GM12875 (cell line): ENCODE measurements at regions not wholly inside any gene's neighbourhood (a gene's known extent, or its start where the extent isn't known, plus 50 kb on each side); places are given as distances from the start of the nearest gene placed in this dataset.

Source experiments
- H3K4me3 ChIP-seq: one replicate; pipeline ENCODE4 v1.5.1; 2011; ENCODE audit warnings: low read depth, low read length, control low read depth
- TF ChIP-seq, protein P1 (sequence below): IDR thresholded peaks from 2 replicates; pipeline ENCODE4 v1.5.1; 2011; ENCODE audit warnings: low read depth, mild to moderate bottlenecking, control low read depth, inconsistent platforms, low read length, moderate library complexity, borderline replicate concordance; ENCODE audit not compliant: insufficient read depth

DNA sequence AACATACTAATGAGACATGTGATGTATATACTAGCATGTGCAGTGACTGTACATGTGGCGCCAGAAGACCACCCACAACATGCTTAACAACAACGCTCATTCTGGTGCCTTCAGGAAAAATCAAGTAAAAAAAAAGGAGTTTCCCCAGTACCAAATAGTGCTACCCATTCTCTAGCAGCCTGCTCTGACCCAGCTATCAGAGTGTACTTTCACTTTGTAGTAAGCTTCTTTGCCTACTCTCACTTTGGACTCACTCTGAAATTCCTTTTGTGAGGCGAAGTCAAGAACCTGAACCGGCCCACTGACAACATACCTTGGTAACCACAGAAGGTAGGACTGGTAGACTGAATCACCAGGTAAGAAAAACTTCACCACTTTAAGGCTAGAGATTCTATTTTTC is 1100.0 kb downstream of the GRIK2 start:
- no peak overlapping the region for H3K4me3 ChIP-seq
- TF ChIP-seq, protein P1, sequence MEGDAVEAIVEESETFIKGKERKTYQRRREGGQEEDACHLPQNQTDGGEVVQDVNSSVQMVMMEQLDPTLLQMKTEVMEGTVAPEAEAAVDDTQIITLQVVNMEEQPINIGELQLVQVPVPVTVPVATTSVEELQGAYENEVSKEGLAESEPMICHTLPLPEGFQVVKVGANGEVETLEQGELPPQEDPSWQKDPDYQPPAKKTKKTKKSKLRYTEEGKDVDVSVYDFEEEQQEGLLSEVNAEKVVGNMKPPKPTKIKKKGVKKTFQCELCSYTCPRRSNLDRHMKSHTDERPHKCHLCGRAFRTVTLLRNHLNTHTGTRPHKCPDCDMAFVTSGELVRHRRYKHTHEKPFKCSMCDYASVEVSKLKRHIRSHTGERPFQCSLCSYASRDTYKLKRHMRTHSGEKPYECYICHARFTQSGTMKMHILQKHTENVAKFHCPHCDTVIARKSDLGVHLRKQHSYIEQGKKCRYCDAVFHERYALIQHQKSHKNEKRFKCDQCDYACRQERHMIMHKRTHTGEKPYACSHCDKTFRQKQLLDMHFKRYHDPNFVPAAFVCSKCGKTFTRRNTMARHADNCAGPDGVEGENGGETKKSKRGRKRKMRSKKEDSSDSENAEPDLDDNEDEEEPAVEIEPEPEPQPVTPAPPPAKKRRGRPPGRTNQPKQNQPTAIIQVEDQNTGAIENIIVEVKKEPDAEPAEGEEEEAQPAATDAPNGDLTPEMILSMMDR, result no peak

DNA sequence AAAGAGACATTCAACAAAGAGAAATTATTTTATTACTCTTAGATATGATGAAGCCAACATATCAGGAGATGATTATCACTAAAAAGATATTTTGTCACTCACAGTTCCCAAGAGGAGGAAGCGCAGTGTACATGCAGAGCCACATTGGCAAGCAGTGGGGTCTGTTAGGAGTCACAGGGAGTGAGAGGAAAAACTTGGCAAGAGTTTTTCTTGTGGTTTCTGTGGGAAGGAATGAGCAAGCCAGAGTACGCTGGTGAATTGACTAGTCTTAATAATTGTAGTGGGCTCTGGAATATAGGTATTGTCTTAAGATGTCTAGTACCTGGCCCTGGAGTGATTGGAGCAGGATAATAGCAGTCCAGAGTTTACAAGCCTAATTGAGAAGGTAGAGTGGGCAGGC is 1095.2 kb downstream of the GRIK2 start:
- no peak overlapping the region for H3K4me3 ChIP-seq
- TF ChIP-seq, protein P1, result no peak

DNA sequence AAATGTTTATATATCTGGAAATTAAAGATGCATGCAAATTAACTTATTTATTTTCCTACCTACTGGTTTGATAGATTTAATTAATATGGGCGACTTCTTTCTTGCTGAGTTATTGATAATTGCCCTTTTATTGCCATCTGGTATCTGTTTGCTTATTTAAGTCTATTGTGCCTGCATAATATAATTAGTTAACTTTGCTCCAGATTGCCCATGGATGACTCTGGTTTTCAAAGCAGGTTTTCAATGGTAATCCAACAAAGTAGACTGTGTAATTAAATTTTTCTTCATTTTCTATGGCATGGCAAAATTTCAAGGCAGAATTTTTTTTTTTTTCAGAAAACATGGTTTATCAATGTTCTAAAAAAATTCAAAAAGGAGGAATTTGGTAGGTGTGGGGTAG is 1092.0 kb downstream of the GRIK2 start:
- no peak overlapping the region for H3K4me3 ChIP-seq
- TF ChIP-seq, protein P1, result no peak

DNA sequence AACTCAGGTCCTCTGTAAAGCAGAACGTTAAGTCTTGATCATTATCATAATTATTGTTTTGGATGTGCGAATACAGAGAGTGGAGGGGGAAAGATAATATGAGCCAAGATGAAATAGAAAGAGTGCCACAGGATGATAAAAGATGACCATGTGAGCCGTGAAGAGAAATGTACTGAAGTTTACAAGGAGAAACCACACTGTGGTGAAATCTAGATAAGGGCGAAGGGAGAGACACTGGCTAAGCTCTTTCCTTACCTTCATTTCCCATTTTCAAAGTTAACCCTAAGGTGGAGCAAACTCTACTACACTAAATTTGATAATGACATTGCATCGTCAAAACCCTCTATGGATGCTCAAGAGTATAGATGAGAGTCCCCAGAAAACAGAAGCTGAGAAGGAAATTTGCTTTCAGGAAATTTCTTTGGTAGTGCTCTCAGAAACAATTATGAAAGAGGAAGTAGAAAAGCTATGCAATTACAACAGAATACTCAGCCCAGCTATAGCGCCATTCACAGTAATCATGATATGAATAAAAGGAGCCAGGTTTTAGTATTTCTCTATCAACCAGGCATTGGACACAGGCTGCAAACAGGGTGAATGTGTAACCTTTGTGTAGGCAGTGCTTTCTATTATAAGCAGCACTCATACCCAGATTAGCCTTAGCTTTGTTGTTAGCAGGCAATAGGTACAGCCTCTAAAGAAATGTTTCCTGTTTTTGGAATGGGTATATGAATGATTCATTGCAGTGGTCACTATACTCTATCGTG is 1080.7 kb downstream of the GRIK2 start:
- H3K4me3 ChIP-seq, result no peak overlapping the region
- TF ChIP-seq, protein P1, result no peak

DNA sequence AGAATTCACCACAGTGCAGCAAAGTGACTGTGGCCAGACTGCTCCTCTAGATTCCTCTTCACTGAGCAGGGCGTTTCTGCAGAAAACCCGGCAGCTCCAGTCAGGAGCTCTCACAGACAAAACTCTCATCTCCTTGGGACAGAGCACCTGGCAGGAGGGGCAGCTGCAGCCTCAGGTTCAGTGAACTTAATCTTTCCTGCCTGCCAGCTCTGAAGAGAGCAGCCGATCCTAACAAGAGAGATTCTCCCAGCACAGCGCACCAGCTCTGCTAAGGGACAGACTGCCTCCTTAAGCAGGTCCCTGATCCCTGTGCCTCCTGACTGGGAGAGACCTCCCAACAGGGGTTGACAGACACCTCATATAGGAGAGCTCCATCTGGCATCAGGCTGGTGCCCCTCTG is 1065.5 kb downstream of the GRIK2 start:
- TF ChIP-seq, protein P1, result no peak

DNA sequence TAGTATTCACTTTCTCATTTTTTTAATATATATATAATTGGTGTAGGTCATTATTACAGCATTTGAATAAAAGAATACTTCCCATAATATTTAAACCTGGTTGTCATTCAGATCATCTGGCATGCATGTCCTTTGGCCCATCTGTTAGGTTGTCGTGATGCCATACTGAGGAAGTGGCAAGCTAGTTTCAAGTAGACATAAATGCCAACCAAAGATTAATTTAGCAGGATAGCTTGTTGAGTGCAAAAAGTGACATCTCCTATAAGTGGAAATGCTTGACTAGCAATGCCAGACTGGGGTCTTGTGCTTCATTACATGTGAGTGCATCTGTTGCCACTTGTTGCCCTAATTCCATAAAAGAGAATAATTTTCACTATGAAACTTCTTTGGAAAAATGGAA is 1044.7 kb downstream of the GRIK2 start:
- TF ChIP-seq, protein P1, result no peak
- no peak overlapping the region for H3K4me3 ChIP-seq

More for the DNA sequence above, 1065.5 kb downstream of the GRIK2 start:
- no peak overlapping the region for H3K4me3 ChIP-seq

DNA sequence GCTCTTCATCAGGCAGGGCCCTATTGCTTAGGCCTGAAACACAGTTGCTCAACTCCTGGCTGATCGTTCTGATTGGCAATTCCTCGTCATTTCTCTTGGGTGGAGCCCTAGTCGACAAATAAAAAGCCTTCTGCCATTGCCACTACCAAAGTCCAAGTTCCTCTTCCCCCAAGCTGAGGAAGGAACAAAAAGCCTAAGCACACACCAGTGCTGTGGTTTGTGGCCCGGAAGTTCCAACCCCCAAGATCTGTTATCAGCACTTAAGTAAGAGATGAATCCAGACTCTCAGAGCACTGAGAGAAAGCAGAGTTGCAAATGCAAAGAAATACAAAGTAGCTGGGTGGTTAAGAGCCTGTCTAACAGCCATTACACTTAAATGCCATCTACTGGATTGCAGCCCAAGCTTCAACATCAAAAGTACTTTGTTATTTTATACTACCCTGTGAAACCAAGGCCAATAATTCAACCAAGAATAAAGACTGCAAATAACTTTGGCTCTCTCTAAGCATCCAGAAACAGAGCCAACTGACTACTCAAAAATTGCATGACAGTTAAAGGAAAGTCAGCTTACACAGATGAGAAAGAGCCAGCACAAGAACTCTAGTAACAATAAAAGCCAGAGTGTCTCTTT is 1024.0 kb downstream of the GRIK2 start:
- no peak overlapping the region for H3K4me3 ChIP-seq
- TF ChIP-seq, protein P1, result no peak
